GM19468 (cell line): ENCODE measurements at regions not wholly inside any gene's neighbourhood (a gene's known extent, or its start where the extent isn't known, plus 50 kb on each side); places are given as distances from the start of the nearest gene placed in this dataset.
"Not testable (repeated sequence)": the region's sequence is repeated elsewhere in the genome, so short reads cannot be mapped to it uniquely, and the experiment has no call there.

Source experiments
- ATAC-seq: cut with Tn5 transposase; IDR thresholded peaks from one replicate; pipeline ENCODE4 v1.9.1; 2021; ENCODE audit warnings: mild to moderate bottlenecking, moderate library complexity, moderate number of reproducible peaks; ENCODE audit not compliant: unreplicated experiment; ENCODE audit errors: extremely low read depth

GRCh38 chr13:82522872-82523271 is 1359.4 kb downstream of the SLITRK1 start:
- ATAC-seq = no peak

- no peak for ATAC-seq
Observed at GRCh38 chr13:82506805-82507414, 1375.4 kb downstream of the SLITRK1 start.

- ATAC-seq = no peak
Observed at GRCh38 chr13:82501834-82502233, 1380.4 kb downstream of the SLITRK1 start.

- ATAC-seq = no peak
Observed at GRCh38 chr13:82480415-82480814, 1401.9 kb downstream of the SLITRK1 start.

DNA sequence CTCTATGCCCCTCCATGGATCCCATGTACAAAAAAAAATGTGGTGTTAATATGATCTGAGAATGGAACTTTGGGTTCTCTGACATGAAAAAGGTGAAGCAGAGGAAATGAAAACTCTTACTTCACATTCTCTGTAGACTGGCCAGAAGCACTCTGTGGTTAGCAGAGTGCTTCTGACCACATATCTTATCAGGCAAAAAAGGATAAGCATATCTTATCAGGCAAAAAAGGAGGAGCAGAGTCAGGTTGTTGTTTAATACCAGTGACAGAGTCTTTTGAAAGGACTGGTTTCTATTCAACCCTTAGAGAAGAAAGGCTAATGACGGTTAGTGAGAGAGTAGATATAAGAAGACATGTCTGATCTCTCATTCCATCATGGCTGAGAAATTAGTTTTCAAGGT is 1404.8 kb downstream of the SLITRK1 start:
- ATAC-seq = no peak

DNA sequence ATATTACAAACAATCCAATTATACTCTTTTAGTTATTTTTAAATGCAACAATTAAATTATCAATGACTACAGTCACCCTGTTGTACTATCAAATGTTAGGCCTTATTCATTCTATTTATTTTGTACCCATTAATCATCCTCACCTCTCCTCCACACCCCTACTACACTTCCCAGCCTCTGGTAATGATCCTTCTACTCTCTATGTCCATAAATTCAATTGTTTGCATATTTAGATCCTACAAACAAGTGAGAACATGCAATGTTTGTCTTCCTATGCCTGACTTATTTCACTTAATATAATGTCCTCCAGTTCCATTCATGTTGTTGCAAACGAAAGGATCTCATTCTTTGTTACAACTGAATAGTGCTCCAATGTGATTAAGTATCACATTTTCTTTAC is 1414.6 kb downstream of the SLITRK1 start:
- no peak for ATAC-seq

DNA sequence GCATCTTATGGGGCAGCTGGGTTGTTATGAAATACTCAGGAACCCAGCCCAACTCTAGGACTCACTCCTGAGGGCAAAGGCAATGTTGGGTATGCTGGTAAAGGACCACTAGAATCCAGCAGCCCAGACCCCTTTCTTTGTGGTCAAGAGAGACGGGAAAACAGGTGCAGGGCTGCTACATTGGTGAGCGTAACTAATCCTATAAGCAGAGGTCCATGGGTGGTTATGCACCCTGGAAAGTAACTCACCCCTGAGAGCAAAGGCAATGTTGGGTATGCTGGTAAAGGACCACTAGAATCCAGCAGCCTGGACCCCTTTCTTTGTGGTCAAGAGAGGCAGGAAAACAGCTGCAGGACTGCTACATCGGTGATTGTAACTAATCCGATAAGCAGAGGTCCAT is 1422.7 kb downstream of the SLITRK1 start:
- not testable (repeated sequence) for ATAC-seq

GRCh38 chr13:82458169-82458568 is 1424.1 kb downstream of the SLITRK1 start:
- ATAC-seq = no peak

GRCh38 chr13:82457548-82457947 is 1424.7 kb downstream of the SLITRK1 start:
- not testable (repeated sequence) for ATAC-seq

- no peak for ATAC-seq
Observed at GRCh38 chr13:82447416-82448077, 1434.7 kb downstream of the SLITRK1 start.

DNA sequence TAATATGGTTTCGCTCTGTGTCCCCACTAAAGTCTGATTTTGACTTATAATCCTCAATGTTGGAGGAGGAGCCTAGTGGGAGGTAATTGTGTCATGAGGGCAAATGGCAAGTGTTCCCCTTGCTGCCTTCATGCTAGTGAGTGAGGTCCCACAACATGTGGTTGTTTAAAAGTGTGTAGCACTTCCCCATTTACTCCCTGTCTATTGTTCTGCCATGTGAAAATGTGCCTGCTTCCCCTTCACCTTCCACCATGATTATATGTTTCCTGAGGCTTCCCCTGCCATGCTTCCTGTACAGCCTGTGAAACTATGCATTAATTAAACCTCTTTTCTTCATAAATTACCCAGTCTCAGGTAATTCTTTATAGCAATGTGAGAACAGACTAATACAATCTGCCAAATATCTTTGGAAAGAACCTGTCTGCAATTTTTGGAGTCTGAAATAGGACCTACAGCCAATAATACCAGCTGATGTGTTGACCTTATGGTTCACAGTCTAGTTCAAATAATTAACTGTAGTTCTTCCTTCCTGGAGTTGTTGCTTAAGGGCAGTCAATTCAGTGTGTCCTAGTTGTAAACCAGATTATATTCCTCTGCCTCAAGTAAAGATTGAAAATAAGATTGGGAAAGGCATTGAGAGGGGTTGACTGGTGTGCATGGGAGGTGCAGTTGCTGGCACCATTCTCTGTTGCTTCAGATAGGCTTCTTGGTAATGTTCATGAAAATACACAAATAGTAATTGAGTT is 1442.9 kb downstream of the SLITRK1 start:
- ATAC-seq = no peak

DNA sequence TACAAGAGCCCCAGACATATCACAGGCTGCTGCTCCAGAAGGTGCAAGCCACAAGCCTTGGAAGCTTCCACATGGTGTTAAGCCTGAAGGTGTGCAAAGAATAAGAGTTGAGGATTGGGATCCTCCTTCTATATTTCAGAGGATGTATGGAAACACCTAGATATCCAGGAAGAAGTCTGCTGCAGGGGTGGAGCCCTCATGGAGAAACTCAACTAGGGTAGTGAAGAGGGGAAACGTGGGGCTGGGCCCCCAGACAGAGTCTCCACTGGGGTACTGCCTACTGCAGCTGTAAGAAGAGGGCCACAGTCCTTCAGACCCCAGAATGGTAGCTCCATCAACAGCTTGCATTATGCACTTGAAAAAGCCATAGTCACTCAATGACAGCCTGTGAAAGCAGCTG is 1444.0 kb downstream of the SLITRK1 start:
- ATAC-seq = no peak

- ATAC-seq = no peak
Observed at GRCh38 chr13:82436099-82436585, 1446.1 kb downstream of the SLITRK1 start.

- no peak for ATAC-seq
Observed at GRCh38 chr13:82432949-82433348, 1449.3 kb downstream of the SLITRK1 start.

DNA sequence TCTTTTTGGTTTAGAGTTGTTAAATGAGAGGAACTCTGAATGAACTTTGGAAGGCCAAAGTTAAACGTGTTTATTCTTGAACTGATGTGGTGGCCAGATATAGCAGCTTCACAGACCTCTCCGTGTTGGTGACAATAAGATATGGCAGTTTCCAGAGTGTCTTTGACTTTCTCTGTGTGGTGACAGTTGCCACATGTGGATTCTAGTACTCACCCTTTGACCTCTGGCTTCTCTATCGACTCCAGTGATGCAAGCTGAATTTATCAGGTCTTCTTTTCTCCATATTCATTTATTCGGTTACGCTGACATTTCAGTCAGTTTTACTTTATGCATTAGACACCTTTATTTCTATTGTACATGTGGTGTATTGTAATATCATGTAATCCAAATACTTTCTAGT is 1469.5 kb downstream of the SLITRK1 start:
- ATAC-seq = no peak

GRCh38 chr13:82407321-82407720 is 1475.0 kb downstream of the SLITRK1 start:
- ATAC-seq = no peak

- no peak for ATAC-seq
Observed at GRCh38 chr13:82374719-82375118, 1507.6 kb downstream of the SLITRK1 start.

DNA sequence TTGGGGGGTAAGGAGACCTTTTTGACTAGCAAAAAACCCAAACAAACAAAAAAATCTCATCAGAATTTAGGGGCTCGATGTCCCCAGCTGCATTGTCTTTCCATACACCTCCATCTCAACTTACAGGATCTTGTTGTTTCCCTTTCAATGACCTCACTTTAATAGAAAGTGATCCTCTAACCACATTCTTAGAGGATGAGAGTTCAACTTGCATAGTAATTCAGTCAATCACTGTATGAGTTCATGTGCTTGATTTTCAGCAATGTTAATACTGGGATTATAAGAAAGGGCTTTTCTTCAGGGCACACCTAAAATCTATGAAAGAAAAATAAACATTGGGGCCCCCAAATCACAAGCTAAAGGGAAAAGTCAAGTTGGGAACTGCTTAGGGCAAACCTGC is 1512.0 kb downstream of the SLITRK1 start:
- no peak for ATAC-seq

DNA sequence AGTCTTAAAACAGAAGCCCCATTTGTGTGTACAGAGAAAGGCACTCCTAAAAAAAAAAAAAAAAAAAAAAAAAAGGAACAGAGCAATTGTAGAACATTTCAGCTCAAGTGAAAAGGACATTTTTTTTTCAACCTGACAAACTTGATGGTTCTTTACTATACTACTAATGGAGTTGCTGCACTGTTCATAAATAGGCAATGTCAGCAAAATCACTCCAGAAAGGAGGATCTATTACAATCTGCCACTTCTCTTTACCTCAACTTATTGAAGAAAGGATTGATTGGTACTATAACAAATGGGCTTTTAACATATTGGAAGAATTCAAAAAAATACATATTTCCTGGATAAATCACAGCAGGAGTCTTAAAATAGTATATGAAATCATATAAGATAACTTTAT is 1517.7 kb downstream of the SLITRK1 start:
- no peak for ATAC-seq

- no peak for ATAC-seq
Observed at GRCh38 chr13:82358284-82358683, 1524.0 kb downstream of the SLITRK1 start.

GRCh38 chr13:82356667-82357410 is 1525.4 kb downstream of the SLITRK1 start:
- no peak for ATAC-seq
